ENCODE measurements at regions not wholly inside any gene's neighbourhood (a gene's known extent, or its start where the extent isn't known, plus 50 kb on each side); places are given as distances from the start of the nearest gene placed in this dataset.
A peak's percentile ranks its signal among the peaks of the same experiment; 100 is the strongest.

GRCh38 chr9:88781628-88782391, 209.5 kb upstream of the S1PR3 start:
- DNase-seq, result peak; percentile 92
- TF ChIP-seq CTCF (IDR thresholded peaks at IDR 0.05; ENCODE audit: low read depth, low read length, missing control alignments), result peak; percentile 87
- no peaks in the 10 kb centered on the region for H3K27me3 ChIP-seq (replicated peaks)
- H3K36me3 ChIP-seq (replicated peaks), result no peaks in the 10 kb centered on the region
- in situ Hi-C loops (cut with HindIII; ENCODE audit: low pct_ligation_motif_present, low sequenced_read_pairs), result no loop called here
- H3K27ac ChIP-seq, result peak overlapping the region; percentile 79
- H3K4me3 ChIP-seq (ENCODE audit: low read depth, low read length), result no peak overlapping the region

GRCh38 chr9:88782931-88783710, 208.1 kb upstream of the S1PR3 start:
- no peak for DNase-seq
- Histone ChIP-seq H3K36me3 (replicated peaks) (no peaks in the 10 kb centered on the region), H3K27ac (peak overlapping the region; percentile 79), H3K4me3 (ENCODE audit: low read depth, low read length) (no peak overlapping the region), H3K27me3 (replicated peaks) (no peaks in the 10 kb centered on the region)
- in situ Hi-C loops (cut with HindIII; ENCODE audit: low pct_ligation_motif_present, low sequenced_read_pairs), result no loop called here
- TF ChIP-seq CTCF (IDR thresholded peaks at IDR 0.05; ENCODE audit: low read depth, low read length, missing control alignments), result no peak

- in situ Hi-C loops (cut with HindIII; ENCODE audit: low pct_ligation_motif_present, low sequenced_read_pairs), result no loop called here
Measured at GRCh38 chr9:88783711-88784083, 207.6 kb upstream of the S1PR3 start.

GRCh38 chr9:88784960-88785359, 206.3 kb upstream of the S1PR3 start:
- no peaks in the 10 kb centered on the region for H3K36me3 ChIP-seq (replicated peaks)
- no peak overlapping the region for H3K27ac ChIP-seq
- no peak overlapping the region for H3K4me3 ChIP-seq (ENCODE audit: low read depth, low read length)
- TF ChIP-seq CTCF (IDR thresholded peaks at IDR 0.05; ENCODE audit: low read depth, low read length, missing control alignments), result no peak
- DNase-seq, result no peak
- in situ Hi-C loops (cut with HindIII; ENCODE audit: low pct_ligation_motif_present, low sequenced_read_pairs), result no loop called here
- H3K27me3 ChIP-seq (replicated peaks), result no peaks in the 10 kb centered on the region

More at GRCh38 chr9:88783711-88784083, 207.6 kb upstream of the S1PR3 start:
- Histone ChIP-seq H3K4me3 (ENCODE audit: low read depth, low read length) (no peak overlapping the region), H3K27ac (no peak overlapping the region), H3K27me3 (replicated peaks) (no peaks in the 10 kb centered on the region), H3K36me3 (replicated peaks) (no peaks in the 10 kb centered on the region)
- DNase-seq, result no peak
- no peak for TF ChIP-seq CTCF (IDR thresholded peaks at IDR 0.05; ENCODE audit: low read depth, low read length, missing control alignments)

- Histone ChIP-seq H3K36me3 (replicated peaks) (no peaks in the 10 kb centered on the region), H3K27ac (no peak overlapping the region), H3K4me3 (ENCODE audit: low read depth, low read length) (no peak overlapping the region), H3K27me3 (replicated peaks) (no peaks in the 10 kb centered on the region)
- DNase-seq, result no peak
- in situ Hi-C loops (cut with HindIII; ENCODE audit: low pct_ligation_motif_present, low sequenced_read_pairs), result no loop called here
- no peak for TF ChIP-seq CTCF (IDR thresholded peaks at IDR 0.05; ENCODE audit: low read depth, low read length, missing control alignments)
Measured at GRCh38 chr9:88786291-88787079, 204.8 kb upstream of the S1PR3 start.

Measured in brain microvascular endothelial cell (primary cell).